Fibroblast of skin of right quadriceps (primary cell): ENCODE measurements at regions not wholly inside any gene's neighbourhood (a gene's known extent, or its start where the extent isn't known, plus 50 kb on each side); places are given as distances from the start of the nearest gene placed in this dataset.
A peak's percentile ranks its signal among the peaks of the same experiment; 100 is the strongest.
"Not testable (repeated sequence)": the region's sequence is repeated elsewhere in the genome, so short reads cannot be mapped to it uniquely, and the experiment has no call there.

Source experiments
- DNase-seq: peaks from one replicate; pipeline ENCODE4 v3.0.0-alpha.2; 2013

- DNase-seq, result no peak
Observed at GRCh38 chr3:106837616-106838015, 539.6 kb upstream of the CCDC54 start.

GRCh38 chr3:106839576-106840280, 537.5 kb upstream of the CCDC54 start:
- DNase-seq, result no peak

GRCh38 chr3:106840319-106840718, 536.9 kb upstream of the CCDC54 start:
- DNase-seq, result no peak

GRCh38 chr3:106842151-106842550, 535.1 kb upstream of the CCDC54 start:
- DNase-seq, result no peak

DNA sequence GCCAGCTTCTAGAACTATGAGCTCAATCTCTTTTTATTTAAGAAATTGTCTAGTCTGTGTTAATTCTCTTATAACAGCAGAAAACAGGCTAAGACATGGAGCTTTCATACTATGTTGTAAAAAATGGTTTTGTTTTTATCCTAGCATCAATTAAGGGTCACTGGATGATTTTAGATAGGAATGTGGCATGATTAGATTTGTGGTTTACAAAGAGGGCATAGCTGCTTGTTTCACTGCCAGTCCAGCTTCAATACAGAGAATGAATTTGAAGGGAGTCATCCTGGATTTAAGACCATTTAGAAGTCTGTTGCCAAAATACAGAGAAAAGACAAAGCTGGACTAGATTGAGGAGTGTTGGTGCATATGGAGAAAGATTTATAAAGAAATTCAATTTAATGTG, 532.6 kb upstream of the CCDC54 start:
- DNase-seq, result no peak

- DNase-seq, result no peak
Observed at GRCh38 chr3:106848099-106848498, 529.1 kb upstream of the CCDC54 start.

- peak; percentile 60 for DNase-seq
Observed at GRCh38 chr3:106850437-106850836, 526.8 kb upstream of the CCDC54 start.

DNA sequence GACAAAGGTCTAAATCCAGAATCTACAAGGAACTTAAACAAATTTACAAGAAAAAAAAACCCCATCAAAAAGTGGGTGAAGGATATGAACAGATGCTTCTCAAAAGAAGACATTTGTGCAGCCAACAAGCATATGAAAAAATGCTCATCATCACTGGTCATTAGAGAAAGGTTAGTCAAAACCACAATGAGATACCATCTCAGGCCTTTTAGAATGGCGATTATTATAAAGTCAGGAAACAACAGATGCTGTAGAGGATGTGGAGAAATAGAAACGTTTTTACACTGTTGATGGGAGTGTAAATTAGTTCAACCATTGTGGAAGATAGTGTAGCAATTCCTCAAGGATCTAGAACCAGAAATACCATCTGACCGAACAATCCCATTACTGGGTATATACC, 518.9 kb upstream of the CCDC54 start:
- DNase-seq, result not testable (repeated sequence)

GRCh38 chr3:106860182-106860581, 517.1 kb upstream of the CCDC54 start:
- DNase-seq, result peak; percentile 67

- peak; percentile 64 for DNase-seq
Observed at GRCh38 chr3:106862067-106862466, 515.2 kb upstream of the CCDC54 start.

GRCh38 chr3:106877627-106878026, 499.6 kb upstream of the CCDC54 start:
- peak; percentile 17 for DNase-seq

- no peak for DNase-seq
Observed at GRCh38 chr3:106880206-106880605, 497.0 kb upstream of the CCDC54 start.

GRCh38 chr3:106881186-106881585, 496.1 kb upstream of the CCDC54 start:
- no peak for DNase-seq

DNA sequence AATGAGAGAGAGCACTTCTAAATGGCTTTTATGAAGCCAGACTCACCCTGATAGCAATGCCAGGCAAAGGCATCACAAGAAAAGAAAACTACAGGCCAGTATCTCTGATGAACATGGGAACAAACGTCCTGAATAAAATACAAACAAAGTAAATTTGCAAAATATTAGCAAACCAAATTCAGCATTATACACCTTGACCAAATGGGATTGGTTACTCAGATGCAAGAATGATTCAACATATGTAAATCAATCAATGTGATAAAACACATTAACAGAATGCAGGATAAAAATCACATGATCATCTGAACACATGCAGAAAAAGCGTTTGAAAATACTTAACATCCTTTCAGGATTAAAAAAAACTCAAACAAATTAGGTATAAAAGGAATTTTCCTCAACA, 494.9 kb upstream of the CCDC54 start:
- no peak for DNase-seq

GRCh38 chr3:106906074-106906473, 471.2 kb upstream of the CCDC54 start:
- no peak for DNase-seq

- no peak for DNase-seq
Observed at GRCh38 chr3:106908181-106908938, 468.9 kb upstream of the CCDC54 start.

DNA sequence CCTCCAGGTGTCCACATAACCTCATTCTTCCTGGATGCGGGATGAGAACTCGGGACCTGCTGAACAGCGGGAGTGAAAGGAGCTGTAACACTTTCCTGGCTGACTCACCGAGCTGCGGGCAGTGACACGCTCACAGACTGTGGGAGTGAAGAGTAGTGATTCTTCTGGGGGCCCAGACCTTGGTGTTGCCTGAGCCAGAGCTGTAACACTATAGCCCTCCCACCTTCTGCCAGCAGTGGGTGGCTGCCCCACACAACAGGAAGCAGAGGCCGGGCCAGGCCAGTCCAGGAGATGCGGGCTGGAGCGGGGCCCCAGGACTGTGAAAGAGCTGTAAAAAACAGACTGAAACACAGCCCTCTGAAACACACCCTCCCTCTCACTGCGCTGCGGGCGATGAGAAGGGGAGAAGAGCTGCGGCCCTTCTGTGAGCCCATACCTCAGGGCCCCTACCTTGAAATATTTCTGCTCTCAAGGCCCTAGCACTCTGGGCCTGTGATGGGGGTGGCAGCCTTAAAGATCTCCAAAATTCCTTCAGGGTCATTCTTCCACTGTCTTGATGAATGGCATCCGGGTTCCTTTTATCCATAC, 464.0 kb upstream of the CCDC54 start:
- DNase-seq, result peak; percentile 23

GRCh38 chr3:106913966-106914365, 463.3 kb upstream of the CCDC54 start:
- DNase-seq, result no peak

- DNase-seq, result no peak
Observed at GRCh38 chr3:106920609-106921008, 456.6 kb upstream of the CCDC54 start.

GRCh38 chr3:106929081-106929480, 448.2 kb upstream of the CCDC54 start:
- DNase-seq, result no peak

- no peak for DNase-seq
Observed at GRCh38 chr3:106930086-106930485, 447.2 kb upstream of the CCDC54 start.

- DNase-seq, result no peak
Observed at GRCh38 chr3:106931904-106932303, 445.3 kb upstream of the CCDC54 start.

DNA sequence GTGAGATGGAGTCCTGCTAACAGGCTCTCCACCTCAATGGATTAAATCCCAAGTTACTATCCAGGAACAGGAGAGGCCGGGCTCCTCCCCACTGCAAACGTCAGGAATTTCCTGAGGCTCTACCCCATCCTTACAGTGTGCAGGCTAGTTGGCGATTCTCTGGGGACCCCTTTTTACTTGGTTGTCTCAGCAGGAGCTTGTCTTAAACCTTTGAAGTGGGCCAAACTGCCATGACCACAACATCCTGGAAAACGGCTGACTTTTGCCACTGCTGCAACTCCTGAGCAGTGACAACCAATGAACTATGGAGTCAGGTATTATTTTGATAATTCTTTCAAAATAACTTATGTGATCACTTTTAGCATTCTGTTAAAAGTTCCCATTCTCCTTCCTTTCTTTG, 440.9 kb upstream of the CCDC54 start:
- no peak for DNase-seq

DNA sequence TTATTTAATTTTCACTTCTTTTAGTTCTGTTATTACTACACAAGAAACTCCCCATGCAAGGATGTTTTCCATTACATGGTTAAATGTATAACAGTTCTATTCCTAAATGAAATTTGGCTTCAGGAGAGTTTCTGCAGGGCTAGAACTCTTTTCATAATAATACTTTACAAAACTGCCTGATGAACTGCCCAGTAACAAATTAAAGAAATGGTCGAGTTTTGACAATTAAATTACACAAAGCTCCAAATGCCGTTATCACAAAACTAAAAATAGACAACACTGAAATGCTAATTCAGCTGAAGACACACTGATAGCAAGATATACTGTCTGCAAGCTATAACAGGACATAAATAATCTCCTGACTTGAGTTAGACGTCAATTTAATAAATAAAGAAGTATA, 435.2 kb upstream of the CCDC54 start:
- DNase-seq, result no peak
